GM19099 (cell line): ENCODE measurements at regions not wholly inside any gene's neighbourhood (a gene's known extent, or its start where the extent isn't known, plus 50 kb on each side); places are given as distances from the start of the nearest gene placed in this dataset.

Experiments
- POLR2A ChIP-seq: IDR thresholded peaks from 3 replicates; pipeline ENCODE4 v1.6.1; 2011; ENCODE audit warnings: low read depth; ENCODE audit not compliant: insufficient read length; ENCODE audit errors: extremely low read depth

DNA sequence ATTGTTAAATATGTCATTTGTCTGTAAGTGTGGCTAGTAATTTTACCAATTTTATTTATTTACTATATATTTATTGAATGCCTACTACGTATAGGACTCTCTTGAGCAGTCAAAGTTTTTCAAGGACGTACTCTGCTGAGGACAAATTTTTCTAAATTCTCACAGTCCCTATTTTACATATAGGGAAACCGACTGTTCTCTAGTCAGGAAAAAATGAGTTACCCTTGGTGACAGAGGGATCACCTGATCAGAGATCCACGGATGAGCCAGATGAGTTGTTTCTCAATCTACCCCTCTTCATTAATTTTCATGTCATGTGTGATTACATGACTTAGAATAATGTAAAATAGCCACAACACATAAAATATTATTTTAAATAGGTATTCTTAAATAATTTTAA is 96.2 kb upstream of the SLC38A2 start:
- no peak for TF ChIP-seq POLR2A

DNA sequence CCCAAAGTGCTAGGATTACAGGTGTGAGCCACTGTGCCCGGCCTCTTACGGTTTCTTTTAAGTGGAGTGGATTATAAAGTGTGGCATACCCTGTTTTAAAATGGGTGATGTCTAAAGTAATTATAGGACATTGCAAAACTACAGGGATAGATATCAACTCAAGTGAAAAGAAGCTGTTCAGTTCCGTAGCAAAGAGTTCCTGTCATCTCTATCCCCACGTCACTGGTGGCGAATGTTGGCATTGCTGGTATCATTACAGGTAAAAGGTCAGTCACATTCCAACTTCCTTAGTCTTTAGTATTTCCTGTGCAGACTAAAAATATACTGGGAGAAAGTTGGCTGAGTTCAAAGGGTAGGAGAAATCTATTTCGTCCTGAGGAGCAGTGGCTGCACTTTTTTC is 95.6 kb upstream of the SLC38A2 start:
- TF ChIP-seq POLR2A: no peak

DNA sequence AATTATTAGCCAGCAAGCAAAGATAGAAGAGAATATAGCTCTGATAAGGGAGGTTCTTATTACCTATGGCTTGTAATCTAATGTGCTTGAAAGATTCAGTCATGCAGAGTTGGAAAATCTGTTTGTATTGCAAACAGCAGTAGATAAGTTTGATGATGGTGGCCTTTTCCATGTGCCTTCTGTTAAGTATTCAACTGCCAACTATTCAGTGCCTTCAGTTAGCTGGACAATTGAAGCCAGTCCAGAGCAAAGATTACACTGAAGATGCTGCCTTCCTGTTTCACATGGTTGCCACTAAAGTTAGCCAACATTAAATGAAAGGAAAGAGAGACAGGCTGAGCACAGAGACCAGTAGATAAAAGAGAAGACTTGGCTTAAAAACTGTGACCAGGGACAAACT is 92.7 kb upstream of the SLC38A2 start:
- TF ChIP-seq POLR2A: no peak

DNA sequence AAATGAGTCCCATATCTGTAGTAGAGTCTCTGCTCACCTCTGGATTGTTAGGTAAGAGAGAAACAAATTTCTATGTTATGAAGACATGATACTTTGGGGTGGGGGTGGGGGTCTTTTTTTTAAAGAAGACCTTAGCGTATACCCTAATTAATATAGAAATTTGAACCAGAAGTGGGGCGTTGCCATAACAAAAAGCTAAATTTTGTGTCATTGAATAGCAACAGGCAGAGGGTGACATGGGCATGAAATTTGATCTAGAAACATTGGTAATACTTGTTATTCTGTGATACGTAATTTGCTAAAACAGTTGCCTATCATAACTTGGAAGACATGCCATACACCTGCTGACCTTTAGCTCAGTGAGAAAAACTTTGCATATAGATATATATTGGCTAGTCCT is 92.3 kb upstream of the SLC38A2 start:
- no peak for TF ChIP-seq POLR2A

DNA sequence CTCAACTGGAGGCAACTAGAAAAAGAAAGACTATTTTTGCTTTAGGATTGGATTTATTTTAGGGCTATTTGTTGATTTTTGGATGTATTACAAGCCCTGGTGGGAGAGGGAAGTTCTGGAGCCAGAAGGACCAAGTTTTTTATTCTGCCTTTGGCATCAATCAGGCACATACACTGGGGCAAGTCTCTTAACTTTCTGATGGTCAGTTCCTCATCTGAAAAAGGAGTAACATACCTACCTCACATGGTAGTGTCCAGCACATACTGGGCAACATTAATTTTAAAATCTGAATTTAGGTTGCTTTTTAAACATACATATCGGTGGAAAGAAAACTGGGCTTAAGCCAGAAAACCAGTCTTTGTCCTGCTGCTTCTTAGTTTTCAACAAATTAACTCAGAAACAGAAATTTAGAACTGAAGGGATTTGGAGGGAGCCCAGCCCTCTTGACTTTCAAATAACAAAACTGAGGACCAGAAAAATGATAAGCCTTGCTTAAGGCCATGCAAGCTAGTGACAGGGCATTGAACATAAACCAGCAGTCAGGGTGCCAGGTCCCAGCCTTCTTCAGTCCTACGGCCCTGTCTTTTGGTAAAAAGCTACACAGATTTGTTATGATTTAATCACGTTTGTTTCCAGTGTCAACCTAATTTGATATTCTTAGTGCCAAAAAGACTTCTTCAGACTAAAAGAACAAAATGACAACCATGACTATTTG is 90.2 kb upstream of the SLC38A2 start:
- TF ChIP-seq POLR2A: no peak

DNA sequence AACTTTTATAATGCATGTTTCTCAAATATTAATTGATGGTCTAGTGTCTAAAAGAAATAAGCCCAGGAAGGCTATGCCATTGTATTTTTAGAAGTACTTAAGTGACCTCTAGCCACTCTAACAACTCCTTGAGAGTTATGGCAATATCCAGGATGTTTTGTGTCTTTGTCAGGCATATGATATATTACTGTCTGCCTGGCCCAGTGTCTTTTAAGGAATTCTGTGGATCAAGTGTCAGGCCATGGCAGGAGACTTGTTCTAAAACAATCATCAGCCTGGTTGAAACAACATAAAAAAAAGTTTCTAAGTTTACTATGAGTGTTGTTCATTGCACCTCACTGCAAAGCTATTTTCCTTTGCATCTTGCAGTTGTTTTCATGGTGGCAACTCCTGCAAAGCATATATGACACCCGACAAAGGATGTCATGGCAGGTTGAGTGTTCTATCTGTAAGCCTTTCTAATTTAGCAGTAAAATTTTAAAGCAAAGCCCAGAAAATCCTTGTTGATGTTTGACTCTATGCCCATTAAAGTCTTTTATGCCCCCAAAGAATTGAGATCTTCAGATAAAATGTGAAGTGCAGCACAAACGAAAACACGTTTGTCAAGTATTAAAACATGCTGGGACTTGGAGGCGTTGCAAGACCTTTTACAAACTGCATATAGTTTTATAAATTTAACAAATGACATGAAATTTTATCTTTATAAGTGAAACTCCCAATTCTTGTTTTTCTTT is 89.5 kb upstream of the SLC38A2 start:
- no peak for TF ChIP-seq POLR2A

DNA sequence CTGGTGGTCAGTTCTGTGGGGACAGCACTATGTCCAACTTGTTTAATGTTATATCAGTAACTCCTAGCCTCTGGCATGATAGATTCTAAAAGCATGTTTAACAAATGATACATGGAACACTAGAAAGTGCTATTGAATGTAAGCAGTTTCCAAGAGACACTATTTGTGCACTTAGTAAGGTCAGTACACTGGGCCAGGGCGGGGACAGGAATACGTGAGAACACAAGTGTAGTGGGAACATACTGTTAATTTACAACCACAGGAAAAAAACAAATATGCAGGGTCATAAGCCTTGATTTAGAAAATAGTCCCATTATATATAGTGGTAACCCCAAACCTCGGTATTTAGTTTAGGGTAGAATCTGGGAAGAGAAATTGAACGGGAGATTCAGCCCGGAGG is 88.9 kb upstream of the SLC38A2 start:
- TF ChIP-seq POLR2A: no peak

DNA sequence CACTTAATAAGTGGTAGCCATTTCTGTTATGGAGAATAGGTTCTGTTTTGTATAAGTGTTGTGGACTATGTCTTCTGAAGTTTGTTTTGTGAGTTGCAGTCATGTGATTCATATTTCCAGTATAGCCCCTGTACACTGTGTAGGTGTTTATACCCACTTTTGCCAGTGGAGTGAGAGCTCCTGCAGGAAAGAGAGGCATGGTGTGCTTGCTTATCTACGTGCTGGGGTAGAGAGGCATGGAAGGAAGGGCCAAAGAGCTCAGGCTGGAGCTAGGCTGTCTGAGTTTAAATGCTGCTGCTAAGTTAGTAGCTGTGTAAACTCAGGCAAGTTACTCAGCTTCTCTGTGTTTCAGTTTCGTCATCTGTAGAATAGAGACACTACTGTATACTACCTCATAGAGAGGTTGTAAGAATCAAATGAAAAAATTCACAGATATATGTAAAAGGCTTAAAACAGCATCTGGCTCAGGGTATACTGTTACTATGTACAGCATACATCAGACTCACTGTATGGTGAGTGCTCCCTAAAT is 88.2 kb upstream of the SLC38A2 start:
- no peak for TF ChIP-seq POLR2A

DNA sequence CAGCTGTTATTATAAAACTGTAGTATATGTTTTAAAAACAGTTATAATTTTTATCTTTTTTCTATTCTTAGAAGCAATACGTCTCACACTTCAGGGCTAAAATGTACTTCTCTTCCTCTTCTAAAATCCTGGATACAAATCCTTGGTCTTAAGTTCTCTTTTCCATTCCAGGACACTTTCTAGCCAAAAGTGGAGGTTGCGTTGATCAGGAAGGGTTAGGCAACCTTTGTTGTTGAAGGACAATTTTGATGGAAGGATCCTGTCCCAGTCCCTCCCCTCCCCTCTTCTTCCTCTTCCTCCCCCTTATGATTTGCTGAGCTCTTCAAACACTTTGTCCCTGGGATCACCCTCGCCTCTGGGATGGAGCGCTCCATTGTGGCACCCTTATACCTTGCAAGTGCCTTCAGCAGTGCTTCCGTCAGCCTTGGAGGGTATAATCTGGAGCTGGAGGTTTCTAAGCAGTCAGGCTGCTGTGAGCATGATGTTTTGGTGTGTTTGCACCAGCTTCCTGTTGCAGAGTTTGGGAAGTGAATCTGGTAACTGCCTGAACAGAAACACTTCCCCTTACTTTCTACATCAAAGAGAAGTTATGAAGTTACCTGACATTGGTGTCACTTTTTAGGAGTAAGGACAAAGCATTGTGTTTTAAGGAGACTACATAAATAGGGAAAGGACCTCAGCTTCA is 87.4 kb upstream of the SLC38A2 start:
- no peak for TF ChIP-seq POLR2A

DNA sequence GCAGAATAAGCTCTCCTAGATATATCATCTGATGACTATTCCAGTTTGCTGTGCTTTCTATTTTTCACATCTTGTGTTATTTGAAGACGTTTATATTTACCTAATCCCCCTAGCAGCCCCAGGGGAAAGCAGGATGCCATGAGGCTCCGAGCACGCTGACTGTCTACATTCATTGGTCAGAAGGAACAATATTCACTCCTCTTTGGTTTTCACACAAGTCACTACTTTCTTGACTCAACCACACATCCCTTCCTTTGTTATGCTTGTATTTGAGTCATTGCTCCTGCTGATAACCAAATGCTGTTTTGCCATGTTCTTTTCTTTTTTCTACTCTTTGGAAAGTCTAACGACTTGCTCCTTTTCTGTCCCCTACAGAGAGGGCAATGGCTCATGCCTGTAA is 86.5 kb upstream of the SLC38A2 start:
- TF ChIP-seq POLR2A: no peak

DNA sequence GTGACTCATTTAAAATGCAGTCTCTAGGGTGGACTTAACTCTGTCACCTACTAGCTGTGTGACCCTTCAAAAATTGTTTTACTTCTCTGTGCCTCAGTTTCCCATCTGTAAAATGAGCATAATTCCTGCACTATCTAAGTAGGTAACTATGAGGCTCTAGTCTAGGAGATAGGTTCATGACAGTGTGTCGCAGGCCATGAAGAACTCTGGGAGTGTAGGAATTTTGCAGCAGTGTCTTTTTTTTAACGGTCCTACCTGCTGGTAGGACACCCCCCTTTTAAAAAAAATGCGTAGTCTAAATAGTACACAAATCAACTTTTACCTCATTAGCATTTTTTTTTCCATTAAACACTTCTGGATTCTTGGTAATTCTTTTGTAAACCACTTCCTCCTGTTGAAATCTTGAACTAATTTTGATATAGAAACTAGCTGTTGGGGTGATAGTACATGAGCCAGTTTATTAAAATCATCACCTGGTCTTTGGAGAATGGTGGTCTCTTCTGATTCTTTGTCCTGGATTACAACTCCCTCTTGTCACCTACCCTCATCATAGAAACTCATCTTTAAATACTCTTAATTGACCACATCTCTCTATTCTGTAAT is 86.0 kb upstream of the SLC38A2 start:
- TF ChIP-seq POLR2A: no peak

DNA sequence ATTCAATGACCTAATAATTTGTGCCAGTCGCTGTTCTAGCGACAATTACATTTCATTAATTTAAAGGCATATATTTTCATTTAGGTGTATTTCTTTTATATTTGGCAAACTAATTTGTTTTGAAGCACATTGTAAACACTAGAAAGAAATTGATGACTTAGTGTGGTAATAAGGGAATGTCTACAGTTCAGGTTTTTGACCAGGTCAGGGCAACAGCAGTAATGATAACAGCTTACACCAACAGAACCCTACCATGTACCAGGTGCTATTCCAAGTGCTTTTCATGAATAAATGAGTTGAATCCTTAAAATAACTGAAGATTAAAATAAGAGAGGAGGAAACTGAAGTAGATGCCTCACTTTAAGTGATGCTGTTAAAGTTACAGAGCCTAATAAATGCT is 85.4 kb upstream of the SLC38A2 start:
- no peak for TF ChIP-seq POLR2A

DNA sequence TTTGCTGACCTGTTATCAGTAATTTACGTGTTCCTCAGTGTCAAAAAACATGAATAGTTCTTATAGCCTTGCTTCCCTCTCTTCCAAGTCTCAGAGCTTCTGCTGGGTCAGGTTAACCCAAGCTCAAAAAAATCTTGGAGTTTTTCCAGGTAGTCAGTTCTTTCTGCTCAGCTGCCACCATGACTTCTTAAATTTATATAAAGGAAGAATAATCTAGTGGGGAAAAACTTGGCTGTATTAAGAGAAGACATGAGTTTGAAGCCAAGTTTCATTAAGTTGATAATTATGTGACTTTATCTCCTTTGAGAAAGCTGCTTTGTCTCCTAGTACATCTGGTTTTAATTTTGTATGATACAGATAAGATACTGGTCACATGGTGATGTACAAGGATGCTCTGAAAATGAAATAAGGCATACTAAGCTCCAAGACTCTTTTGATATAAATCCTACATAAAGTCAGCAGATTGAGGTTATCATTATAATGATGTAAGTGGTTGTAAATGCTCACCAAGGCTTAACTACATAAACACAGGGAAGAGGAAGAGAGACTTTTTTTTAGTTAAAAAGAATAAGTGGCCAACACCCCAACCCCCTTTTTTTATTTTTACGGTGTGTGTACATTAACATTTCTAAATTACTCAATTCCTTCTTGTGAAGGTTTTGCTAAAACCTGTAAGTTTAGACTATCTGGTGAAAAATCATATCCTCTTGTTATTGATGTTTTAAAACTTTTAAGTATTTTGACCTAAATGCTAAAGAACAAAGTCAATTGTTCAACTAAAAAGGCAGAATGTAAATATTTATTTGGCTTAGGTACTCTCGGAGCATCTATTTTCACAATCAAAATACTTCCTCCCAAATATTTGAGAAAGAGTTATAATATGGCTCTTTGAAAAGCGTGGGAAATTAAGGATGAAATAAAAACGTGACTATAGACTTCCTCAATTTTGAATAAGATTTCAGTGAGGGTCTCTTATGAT is 84.1 kb upstream of the SLC38A2 start:
- no peak for TF ChIP-seq POLR2A

DNA sequence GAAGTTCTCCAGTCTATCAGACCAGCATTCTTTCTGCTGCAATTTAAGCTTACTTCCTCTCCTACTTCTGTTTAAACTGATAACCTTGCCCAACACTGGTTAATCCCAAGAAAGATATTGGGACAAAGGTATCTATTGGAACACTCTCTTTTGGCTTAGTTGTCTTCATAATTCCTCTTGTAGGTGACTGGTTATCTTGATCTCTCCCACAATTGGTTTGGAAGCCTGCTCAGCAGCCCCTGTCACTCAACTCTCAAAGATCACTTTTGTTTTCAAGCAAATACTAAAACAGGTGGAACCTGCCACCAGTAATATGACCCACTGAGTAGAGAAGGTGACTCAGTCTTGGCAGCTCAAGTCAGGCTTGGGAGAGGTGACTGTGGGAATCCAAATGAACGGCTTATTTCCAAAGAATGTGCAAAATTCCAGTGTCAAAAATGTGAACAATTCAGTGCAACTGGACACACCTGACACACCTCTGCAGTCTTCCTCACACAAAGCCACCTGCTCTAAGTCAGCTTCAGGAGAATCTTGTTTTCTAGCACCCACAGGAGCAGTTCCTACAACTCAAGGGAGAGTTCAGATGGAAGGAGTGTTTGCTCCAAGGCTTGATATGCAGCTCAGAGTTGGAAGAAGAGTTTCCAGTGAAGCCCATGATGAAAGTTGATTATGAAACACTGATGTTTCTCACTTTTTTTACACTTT is 83.2 kb upstream of the SLC38A2 start:
- TF ChIP-seq POLR2A: no peak

DNA sequence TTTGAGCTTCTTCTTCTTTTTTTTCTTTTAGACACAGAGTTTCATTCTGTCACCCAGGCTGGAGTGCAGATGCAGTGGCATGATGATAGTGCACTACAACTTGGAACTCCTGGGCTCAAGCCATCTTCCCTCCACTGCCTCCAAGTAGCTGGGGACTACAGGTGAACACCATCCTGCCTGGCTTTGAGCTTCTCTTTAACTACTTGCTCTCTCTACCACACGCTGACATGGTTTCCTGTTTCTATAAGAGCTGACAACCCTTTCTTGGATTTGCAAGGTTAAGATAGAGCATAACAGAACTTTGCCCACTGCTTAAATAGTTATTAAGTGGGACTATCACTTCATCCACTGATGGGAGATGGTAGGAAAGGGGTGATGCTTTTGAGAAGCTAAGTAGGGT is 82.4 kb upstream of the SLC38A2 start:
- no peak for TF ChIP-seq POLR2A
